ENCODE measurements at regions not wholly inside any gene's neighbourhood (a gene's known extent, or its start where the extent isn't known, plus 50 kb on each side); places are given as distances from the start of the nearest gene placed in this dataset.
"Not testable (repeated sequence)": the region's sequence is repeated elsewhere in the genome, so short reads cannot be mapped to it uniquely, and the experiment has no call there.

DNA sequence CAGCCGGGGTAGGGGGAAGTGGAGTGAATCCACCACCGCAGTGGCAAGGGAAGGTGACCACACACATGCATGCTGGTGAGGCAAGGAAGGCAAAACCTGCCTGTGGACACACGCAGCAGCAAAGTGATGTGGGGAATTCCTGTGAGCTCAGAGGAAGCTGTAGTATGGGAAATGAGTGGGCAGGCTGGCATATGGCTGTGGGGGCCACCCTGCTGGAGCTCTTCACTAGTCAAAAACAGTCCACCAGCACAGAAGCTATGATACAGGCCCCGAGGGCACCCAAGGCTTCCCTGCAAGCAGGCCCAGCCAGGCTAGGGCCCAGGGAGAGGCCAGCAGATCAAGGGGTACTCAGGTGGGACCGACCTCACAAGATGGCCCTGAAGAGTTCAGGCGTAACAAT, 239.1 kb downstream of the CHM start:
- no peak for DNase-seq
- no peaks in the 10 kb centered on the region for H3K36me3 Mint-ChIP-seq (ENCODE audit: low read depth)
- no peaks in the 10 kb centered on the region for H3K9me3 Mint-ChIP-seq
- no peaks in the 10 kb centered on the region for H3K4me1 Mint-ChIP-seq (ENCODE audit: low read depth)
- H3K27ac Mint-ChIP-seq = no peak overlapping the region
- no peak overlapping the region for H3K4me3 Mint-ChIP-seq
- no peak for TF ChIP-seq CTCF (IDR thresholded peaks at IDR 0.05)
- H3K27me3 Mint-ChIP-seq (ENCODE audit: insufficient read depth) = peaks cover 2% of the 10 kb centered on the region

GRCh38 chrX:85772391-85772790, 275.0 kb downstream of the CHM start:
- not testable (repeated sequence) for H3K4me3 Mint-ChIP-seq; H3K36me3 Mint-ChIP-seq (ENCODE audit: low read depth); H3K27me3 Mint-ChIP-seq (ENCODE audit: insufficient read depth); H3K4me1 Mint-ChIP-seq (ENCODE audit: low read depth); H3K27ac Mint-ChIP-seq; H3K9me3 Mint-ChIP-seq; DNase-seq

DNA sequence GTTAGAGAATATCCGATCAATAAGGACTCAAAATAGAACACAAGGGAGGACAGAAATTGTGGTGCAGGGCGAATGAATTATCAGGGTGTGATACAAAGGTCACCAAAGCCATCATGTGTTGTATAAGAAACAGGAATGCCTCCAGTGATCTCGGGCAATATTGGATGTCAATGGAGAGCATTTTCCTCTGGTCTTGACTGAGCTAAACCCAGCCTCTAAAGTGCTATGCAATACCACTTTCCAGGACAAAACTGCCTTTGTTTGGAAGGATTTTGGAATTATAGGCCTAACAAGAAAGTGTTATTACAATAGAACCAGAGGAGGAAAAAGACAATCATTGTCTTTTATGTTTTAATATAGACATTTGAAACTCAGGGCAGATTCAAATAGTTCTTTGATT, 281.7 kb downstream of the CHM start:
- no peaks in the 10 kb centered on the region for H3K27me3 Mint-ChIP-seq (ENCODE audit: insufficient read depth)
- H3K4me1 Mint-ChIP-seq (ENCODE audit: low read depth) = no peaks in the 10 kb centered on the region
- H3K4me3 Mint-ChIP-seq = no peak overlapping the region
- no peak overlapping the region for H3K27ac Mint-ChIP-seq
- DNase-seq = no peak
- no peaks in the 10 kb centered on the region; the same call in 1 of the 2 replicates for H3K9me3 Mint-ChIP-seq
- TF ChIP-seq CTCF (IDR thresholded peaks at IDR 0.05) = no peak
- no peaks in the 10 kb centered on the region for H3K36me3 Mint-ChIP-seq (ENCODE audit: low read depth)

DNA sequence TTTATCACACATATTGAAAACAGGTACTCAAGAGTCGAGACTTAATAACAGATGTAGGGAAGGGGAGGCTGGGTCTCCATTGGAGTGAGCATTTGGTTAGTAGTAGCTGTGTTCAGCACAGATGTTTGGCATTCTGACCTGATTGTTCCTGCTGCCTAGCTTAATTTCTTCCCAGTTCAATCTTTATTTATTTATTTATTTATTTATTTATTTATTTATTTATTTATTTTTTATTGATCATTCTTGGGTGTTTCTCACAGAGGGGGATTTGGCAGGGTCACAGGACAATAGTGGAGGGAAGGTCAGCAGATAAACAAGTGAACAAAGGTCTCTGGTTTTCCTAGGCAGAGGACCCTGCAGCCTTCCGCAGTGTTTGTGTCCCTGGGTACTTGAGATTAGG, 324.3 kb downstream of the CHM start:
- not testable (repeated sequence) for DNase-seq; H3K4me1 Mint-ChIP-seq (ENCODE audit: low read depth); H3K4me3 Mint-ChIP-seq; H3K27me3 Mint-ChIP-seq (ENCODE audit: insufficient read depth); H3K36me3 Mint-ChIP-seq (ENCODE audit: low read depth); H3K27ac Mint-ChIP-seq; H3K9me3 Mint-ChIP-seq

DNA sequence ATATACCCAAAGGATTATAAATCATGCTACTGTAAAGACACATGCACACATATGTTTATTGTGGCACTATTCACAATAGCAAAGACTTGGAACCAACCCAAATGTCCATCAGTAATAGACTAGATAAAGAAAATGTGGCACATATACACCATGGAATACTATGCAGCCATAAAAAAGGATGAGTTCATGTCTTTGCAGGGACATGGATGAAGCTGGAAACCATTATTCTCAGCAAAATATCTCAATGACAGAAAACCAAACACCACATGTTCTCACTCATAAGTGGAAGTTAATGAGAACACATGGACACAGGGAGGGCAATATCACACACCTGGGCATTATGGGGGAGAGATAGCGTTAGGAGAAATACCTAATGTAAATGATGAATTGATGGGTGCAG, 323.8 kb upstream of the POF1B start:
- not testable (repeated sequence) for H3K36me3 Mint-ChIP-seq (ENCODE audit: low read depth); H3K27ac Mint-ChIP-seq; DNase-seq; H3K27me3 Mint-ChIP-seq (ENCODE audit: insufficient read depth); H3K4me3 Mint-ChIP-seq; H3K9me3 Mint-ChIP-seq; H3K4me1 Mint-ChIP-seq (ENCODE audit: low read depth)

DNA sequence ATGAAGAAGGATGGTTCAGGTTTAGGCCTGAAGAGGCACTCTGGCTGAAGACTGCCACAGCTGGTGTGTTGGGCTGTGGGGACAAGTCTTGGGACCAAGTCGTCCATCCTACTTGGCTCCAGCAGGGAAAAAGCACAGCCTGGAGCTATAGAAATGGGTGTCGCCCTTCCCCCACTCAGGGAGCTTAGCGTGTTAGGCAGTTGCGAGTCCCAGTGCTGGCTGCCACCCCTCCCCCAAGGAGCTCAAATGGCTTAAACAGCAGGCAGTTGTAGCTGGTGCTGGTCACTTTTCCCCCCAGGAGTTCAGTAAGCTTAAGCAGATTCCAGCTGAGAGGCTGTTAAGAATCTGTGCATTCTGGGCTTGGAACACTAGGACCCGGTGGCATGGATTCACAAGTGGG, 319.5 kb upstream of the POF1B start:
- no peaks in the 10 kb centered on the region for H3K4me1 Mint-ChIP-seq (ENCODE audit: low read depth)
- peaks cover 15% of the 10 kb centered on the region for H3K9me3 Mint-ChIP-seq
- H3K27me3 Mint-ChIP-seq (ENCODE audit: insufficient read depth) = peaks cover 1% of the 10 kb centered on the region; the same call in 1 of the 2 replicates
- H3K4me3 Mint-ChIP-seq = no peak overlapping the region
- no peak overlapping the region for H3K27ac Mint-ChIP-seq
- no peak for DNase-seq
- H3K36me3 Mint-ChIP-seq (ENCODE audit: low read depth) = no peaks in the 10 kb centered on the region
- TF ChIP-seq CTCF (IDR thresholded peaks at IDR 0.05) = no peak

DNA sequence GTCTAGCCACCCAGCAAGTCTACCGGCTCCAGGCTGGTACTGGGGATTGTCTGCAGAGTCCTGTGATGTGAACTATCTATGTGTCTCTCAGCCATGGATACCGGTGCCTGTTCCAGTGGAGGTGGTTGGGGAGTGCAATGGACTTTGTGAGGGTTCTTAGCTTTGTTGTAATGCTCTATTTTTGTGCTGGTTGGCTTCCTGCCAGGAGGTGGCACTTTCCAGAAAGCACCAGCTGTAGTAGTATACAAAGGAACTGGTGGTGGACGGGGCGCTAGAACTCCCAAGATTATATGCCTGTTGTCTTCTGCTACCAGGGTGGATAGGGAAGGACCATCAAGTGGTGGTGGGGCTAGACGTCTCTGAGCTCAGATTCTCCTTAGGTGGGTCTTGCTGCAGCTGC, 306.4 kb upstream of the POF1B start:
- peaks cover 9% of the 10 kb centered on the region for H3K9me3 Mint-ChIP-seq
- no peaks in the 10 kb centered on the region for H3K4me1 Mint-ChIP-seq (ENCODE audit: low read depth)
- no peak for DNase-seq
- no peak overlapping the region for H3K27ac Mint-ChIP-seq
- no peak overlapping the region for H3K4me3 Mint-ChIP-seq
- no peaks in the 10 kb centered on the region for H3K27me3 Mint-ChIP-seq (ENCODE audit: insufficient read depth)
- H3K36me3 Mint-ChIP-seq (ENCODE audit: low read depth) = no peaks in the 10 kb centered on the region
- no peak for TF ChIP-seq CTCF (IDR thresholded peaks at IDR 0.05)

All from HFFc6 (cell line).